H9 (cell line): ENCODE measurements at regions not wholly inside any gene's neighbourhood (a gene's known extent, or its start where the extent isn't known, plus 50 kb on each side); places are given as distances from the start of the nearest gene placed in this dataset.

Source experiments
- DNase-seq: peaks from one replicate; pipeline ENCODE4 v3.0.0-alpha.2; 2017
- H2AFZ ChIP-seq: one replicate; pipeline ENCODE4 v1.6.1; 2013; ENCODE audit warnings: mild to moderate bottlenecking, low read length, control low read depth, moderate library complexity
- H2AK5ac ChIP-seq: 2 replicates; pipeline ENCODE4 v1.6.1; 2013; ENCODE audit warnings: low read length, control low read depth, mixed read lengths; ENCODE audit not compliant: insufficient read length
- H2BK120ac ChIP-seq: one replicate; pipeline ENCODE4 v1.6.1; 2013; ENCODE audit warnings: low read depth, mild to moderate bottlenecking, low read length, control low read depth, inconsistent platforms; ENCODE audit not compliant: poor library complexity, severe bottlenecking
- H2BK12ac ChIP-seq: 2 replicates; pipeline ENCODE4 v1.6.1; 2013; ENCODE audit warnings: low read length, control low read depth, mixed read lengths, low read depth; ENCODE audit not compliant: insufficient read length
- H2BK15ac ChIP-seq: 2 replicates; pipeline ENCODE4 v1.6.1; 2013; ENCODE audit warnings: low read depth, low read length, control low read depth
- H2BK20ac ChIP-seq: one replicate; pipeline ENCODE4 v1.6.1; 2013; ENCODE audit warnings: low read depth, mild to moderate bottlenecking, low read length, control low read depth, inconsistent platforms; ENCODE audit not compliant: poor library complexity, severe bottlenecking
- H2BK5ac ChIP-seq: 2 replicates; pipeline ENCODE4 v1.6.1; 2013; ENCODE audit warnings: low read length, control low read depth, mixed read lengths; ENCODE audit not compliant: insufficient read length
- H3K14ac ChIP-seq: 2 replicates; pipeline ENCODE4 v1.6.1; 2013; ENCODE audit warnings: low read length, control low read depth; ENCODE audit not compliant: insufficient read depth
- H3K18ac ChIP-seq: 2 replicates; pipeline ENCODE4 v1.6.1; 2013; ENCODE audit warnings: low read depth, mild to moderate bottlenecking, mixed read lengths, low read length, control low read depth; ENCODE audit not compliant: insufficient read length
- H3K23ac ChIP-seq: 2 replicates; pipeline ENCODE4 v1.6.1; 2013; ENCODE audit warnings: low read length, control low read depth, mixed read lengths, low read depth; ENCODE audit not compliant: insufficient read length
- H3K23me2 ChIP-seq: 2 replicates; pipeline ENCODE4 v1.6.1; 2013; ENCODE audit warnings: low read depth, mild to moderate bottlenecking, mixed read lengths, low read length, control low read depth; ENCODE audit not compliant: insufficient read length, poor library complexity, severe bottlenecking
- H3K27ac ChIP-seq: 2 replicates; pipeline ENCODE4 v1.5.1; 2013; ENCODE audit warnings: low read length, control low read depth, mixed read lengths, low read depth; ENCODE audit not compliant: insufficient read length
- H3K27me3 ChIP-seq: 2 replicates; pipeline ENCODE4 v1.6.1; 2013; ENCODE audit warnings: low read length, control low read depth, inconsistent platforms; ENCODE audit not compliant: insufficient read depth
- H3K4ac ChIP-seq: 2 replicates; pipeline ENCODE4 v1.6.1; 2013; ENCODE audit warnings: low read depth, mild to moderate bottlenecking, control low read depth, inconsistent platforms, low read length, moderate library complexity
- H3K4me1 ChIP-seq: 2 replicates; pipeline ENCODE4 v1.6.1; 2013; ENCODE audit warnings: low read length, control low read depth, inconsistent platforms; ENCODE audit not compliant: insufficient read depth
- H3K4me2 ChIP-seq: 2 replicates; pipeline ENCODE4 v1.6.1; 2013; ENCODE audit warnings: low read length, control low read depth, mixed read lengths; ENCODE audit not compliant: insufficient read length, insufficient read depth
- H3K56ac ChIP-seq: 2 replicates; pipeline ENCODE4 v1.6.1; 2013; ENCODE audit warnings: low read depth, mild to moderate bottlenecking, mixed read lengths, low read length, control low read depth; ENCODE audit not compliant: insufficient read length
- H3K79me1 ChIP-seq: 2 replicates; pipeline ENCODE4 v1.6.1; 2013; ENCODE audit warnings: low read depth, mild to moderate bottlenecking, moderate library complexity, low read length, control low read depth, inconsistent platforms; ENCODE audit not compliant: insufficient read depth, poor library complexity, severe bottlenecking
- H3K79me2 ChIP-seq: 2 replicates; pipeline ENCODE4 v1.6.1; 2013; ENCODE audit warnings: low read length, control low read depth, inconsistent platforms; ENCODE audit not compliant: insufficient read depth
- H3K9ac ChIP-seq: 2 replicates; pipeline ENCODE4 v1.6.1; 2013; ENCODE audit warnings: low read length, control low read depth, mixed read lengths; ENCODE audit not compliant: insufficient read length; ENCODE audit errors: extremely low read depth
- H3K9me3 ChIP-seq: one replicate; pipeline ENCODE4 v1.6.1; 2013; ENCODE audit warnings: low read depth, low read length, inconsistent platforms; ENCODE audit not compliant: control insufficient read depth
- H3T11ph ChIP-seq: one replicate; pipeline ENCODE4 v1.6.1; 2013; ENCODE audit warnings: mild to moderate bottlenecking, low read length, control low read depth, inconsistent platforms
- H4K20me1 ChIP-seq: one replicate; pipeline ENCODE4 v1.6.1; 2013; ENCODE audit not compliant: control insufficient read depth, insufficient read length, insufficient read depth
- H4K5ac ChIP-seq: 2 replicates; pipeline ENCODE4 v1.6.1; 2013; ENCODE audit warnings: low read depth, mild to moderate bottlenecking, mixed read lengths, low read length, control low read depth; ENCODE audit not compliant: insufficient read length
- H4K8ac ChIP-seq: replicated peaks from 2 replicates; pipeline ENCODE4 v1.6.1; 2013; ENCODE audit warnings: low read length, control low read depth, mixed read lengths, low read depth; ENCODE audit not compliant: insufficient read length
- H4K91ac ChIP-seq: 2 replicates; pipeline ENCODE4 v1.6.1; 2013; ENCODE audit warnings: low read depth, mild to moderate bottlenecking, moderate library complexity, mixed read lengths, low read length, control low read depth; ENCODE audit not compliant: insufficient read length
- H3K27ac Mint-ChIP-seq, 3 experiments: 2 replicates in 2 of 3; 3 replicates in 1 of 3; pipeline ENCODE4 v1.8.0; 2020 to 2021; ENCODE audit warnings: mixed read lengths in 3 of 3, mild to moderate bottlenecking in 1 of 3, moderate library complexity in 1 of 3
- H3K27me3 Mint-ChIP-seq: 2 replicates; pipeline ENCODE4 v1.8.0; 2021; ENCODE audit warnings: low read depth, mild to moderate bottlenecking, moderate library complexity, mixed read lengths
- H3K36me3 Mint-ChIP-seq, 3 experiments: 2 replicates in 2 of 3; 3 replicates in 1 of 3; pipeline ENCODE4 v1.8.0; 2020 to 2021; ENCODE audit warnings: low read depth in 3 of 3, mixed read lengths in 3 of 3; ENCODE audit not compliant: insufficient read depth in 1 of 3
- H3K4me1 Mint-ChIP-seq, 2 experiments: 2 replicates each; pipeline ENCODE4 v1.8.0; 2020; ENCODE audit warnings: mixed read lengths in 2 of 2
- H3K4me3 Mint-ChIP-seq, 2 experiments: 2 replicates in 1 of 2; 3 replicates in 1 of 2; pipeline ENCODE4 v1.8.0; 2020 to 2021; ENCODE audit warnings: mild to moderate bottlenecking in 2 of 2, mixed read lengths in 2 of 2, moderate library complexity in 1 of 2
- H3K9me3 Mint-ChIP-seq, 2 experiments: 2 replicates in 1 of 2; 3 replicates in 1 of 2; pipeline ENCODE4 v1.8.0; 2020; ENCODE audit warnings: mild to moderate bottlenecking in 2 of 2, mixed read lengths in 2 of 2, moderate library complexity in 1 of 2
- CTCF ChIP-seq: fragments of 200-600 bp; sonication (generic); conservative IDR thresholded peaks from 3 replicates; pipeline ENCODE4 v1.8.0; 2021; ENCODE audit warnings: antibody characterized with exemption, mild to moderate bottlenecking
- WGBS: extraction: QIAGEN DNeasy Blood & Tissue Kit; methylation state at CpG from one replicate; pipeline ENCODE4 v1.1.7; 2013; ENCODE audit warnings: missing lambda C conversion rate, low lambda C conversion rate, mixed read lengths; ENCODE audit not compliant: insufficient read length; ENCODE audit errors: extremely low coverage; 5-methylcytosine and 5-hydroxymethylcytosine counted together

DNA sequence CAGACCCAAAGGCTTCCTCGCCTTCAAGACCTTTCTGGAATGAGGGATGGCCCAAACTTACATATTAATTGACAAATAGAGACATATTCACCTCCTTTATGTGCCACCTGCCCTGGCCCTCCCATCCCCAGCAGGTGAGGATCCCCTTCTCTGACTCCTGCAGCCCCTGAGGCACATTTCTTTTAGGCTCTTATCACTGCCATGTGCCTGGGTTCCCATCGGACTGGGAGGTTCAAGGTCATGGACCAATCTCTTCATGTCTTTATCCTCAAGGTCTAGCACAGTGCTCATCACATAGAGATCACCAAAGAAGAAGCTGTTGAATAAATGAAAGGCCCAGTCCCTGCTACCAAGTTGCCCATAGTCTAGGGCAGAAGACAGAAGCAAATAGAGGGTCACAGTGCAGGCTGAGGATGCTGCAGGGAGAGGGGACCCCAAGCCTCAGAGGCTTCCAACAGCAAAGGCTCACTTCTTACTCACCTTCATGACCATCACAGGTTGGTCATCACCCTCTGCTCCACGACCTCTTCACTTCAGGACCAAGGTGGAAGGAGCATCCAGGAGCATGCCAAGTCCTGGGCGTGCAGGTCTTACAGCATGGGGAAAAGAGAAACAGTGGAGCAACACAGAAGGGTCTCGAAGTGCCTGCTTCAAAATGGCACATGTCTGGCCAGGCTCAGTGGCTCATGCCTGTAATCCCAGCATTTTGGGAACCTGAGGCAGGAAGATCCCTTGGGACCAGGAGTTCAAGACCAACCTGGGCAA lies 193.9 kb downstream of the SMAD2 start:
- H3K27ac ChIP-seq, result no peak overlapping the region
- H2AK5ac ChIP-seq, result no peak overlapping the region
- H3K4ac ChIP-seq, result no peak overlapping the region
- no peaks in the 10 kb centered on the region for H3K27me3 ChIP-seq
- no peaks in the 10 kb centered on the region for H3K4me1 ChIP-seq
- H3K4me3 Mint-ChIP-seq, result no peak overlapping the region
- DNase-seq, result no peak
- H3K9me3 Mint-ChIP-seq, result no peaks in the 10 kb centered on the region; a peak in 3 of 5 replicates
- peaks cover 4% of the 10 kb centered on the region in 2 experiments; a peak in 2 of 4 replicates for H3K4me1 Mint-ChIP-seq
- no peaks in the 10 kb centered on the region for H3K79me2 ChIP-seq
- no peak for TF ChIP-seq CTCF
- no peak overlapping the region for H3K9ac ChIP-seq
- H3K18ac ChIP-seq, result no peak overlapping the region
- no peak overlapping the region for H3K56ac ChIP-seq
- H3K79me1 ChIP-seq, result no peaks in the 10 kb centered on the region
- no peaks in the 10 kb centered on the region for H3K36me3 Mint-ChIP-seq
- H3K27ac Mint-ChIP-seq, result no peak overlapping the region
- no CpG with 5 or more reads among the region's 5 CpGs for WGBS
- H2BK20ac ChIP-seq, result no peak overlapping the region
- H3K23ac ChIP-seq, result no peak overlapping the region
- H2BK12ac ChIP-seq, result no peak overlapping the region
- peaks cover 10% of the 10 kb centered on the region for H3K27me3 Mint-ChIP-seq
- no peak overlapping the region for H4K8ac ChIP-seq
- no peaks in the 10 kb centered on the region for H4K20me1 ChIP-seq
- H3T11ph ChIP-seq, result no peak overlapping the region
- H4K91ac ChIP-seq, result no peak overlapping the region
- H3K23me2 ChIP-seq, result no peaks in the 10 kb centered on the region
- H2BK5ac ChIP-seq, result no peak overlapping the region
- H4K5ac ChIP-seq, result no peak overlapping the region
- no peaks in the 10 kb centered on the region for H3K9me3 ChIP-seq
- H3K4me2 ChIP-seq, result no peak overlapping the region
- no peak overlapping the region for H3K14ac ChIP-seq
- no peak overlapping the region for H2BK120ac ChIP-seq
- H2AFZ ChIP-seq, result no peak overlapping the region
- H2BK15ac ChIP-seq, result no peak overlapping the region
